Panc1 (cell line): ENCODE measurements at regions not wholly inside any gene's neighbourhood (a gene's known extent, or its start where the extent isn't known, plus 50 kb on each side); places are given as distances from the start of the nearest gene placed in this dataset.

ENCODE experiments used
- ATAC-seq: fragments of 200-7000 bp; cut with Tn5 transposase; 2 replicates; pipeline ENCODE4 v1.9.1; 2020; ENCODE audit warnings: mild to moderate bottlenecking, moderate library complexity
- BruUV-seq: library from RNA; stranded (reverse); fragments of 400-500 nt; replicated peaks from 2 replicates; lab custom pipeline; 2021; lab: Mats Ljungman, UMichigan
- CTCF ChIA-PET: fragments of 300-600 bp; sonication (Branson Sonifier 250); formaldehyde crosslinking; loops from one replicate; lab custom pipeline; 2022; ENCODE audit warnings: antibody characterized with exemption; lab: Charles Lee
- POLR2A ChIA-PET: fragments of 300-600 bp; sonication (Branson Sonifier 250); formaldehyde crosslinking; loops from one replicate; lab custom pipeline; 2022; ENCODE audit warnings: antibody characterized with exemption; lab: Charles Lee
- DNase-seq: peaks from one replicate; pipeline ENCODE4 v3.0.0-alpha.2; 2010; ENCODE audit warnings: low read depth, low spot score
- H3K27ac ChIP-seq: 2 replicates; pipeline ENCODE4 v1.5.1; 2011; ENCODE audit warnings: mild to moderate bottlenecking, low read length, inconsistent platforms
- H3K27me3 ChIP-seq: fragments of 200-500 bp; sonication (Bioruptor generic); 2 replicates; pipeline ENCODE4 v1.6.0; 2014; ENCODE audit warnings: low read length, inconsistent platforms; ENCODE audit not compliant: control insufficient read depth, insufficient read depth
- H3K36me3 ChIP-seq: fragments of 200-500 bp; sonication (Bioruptor generic); 2 replicates; pipeline ENCODE4 v1.5.1; 2014; ENCODE audit warnings: inconsistent platforms, mild to moderate bottlenecking, low read length, moderate library complexity; ENCODE audit not compliant: control insufficient read depth, insufficient read depth
- H3K4me1 ChIP-seq: 2 replicates; pipeline ENCODE4 v1.5.1; 2011; ENCODE audit warnings: inconsistent platforms, mild to moderate bottlenecking, low read length, moderate library complexity; ENCODE audit not compliant: control insufficient read depth, insufficient read depth
- H3K4me3 ChIP-seq, 2 experiments: 2 replicates each; pipeline ENCODE4 v1.5.1; 2011 to 2012; ENCODE audit warnings: low read depth in 2 of 2, low read length in 2 of 2, mild to moderate bottlenecking in 2 of 2, inconsistent platforms in 1 of 2, moderate library complexity in 1 of 2
- H3K9me3 ChIP-seq: fragments of 200-500 bp; sonication (Bioruptor generic); 2 replicates; pipeline ENCODE4 v1.5.1; 2014; ENCODE audit warnings: low read depth, mild to moderate bottlenecking, inconsistent platforms, low read length, moderate library complexity; ENCODE audit not compliant: control insufficient read depth, insufficient read depth
- POLR2AphosphoS5 ChIP-seq: IDR thresholded peaks from 2 replicates; pipeline ENCODE4 v1.6.1; 2012; ENCODE audit warnings: mild to moderate bottlenecking, low read depth, low read length, moderate library complexity
- REST ChIP-seq, 2 experiments: IDR thresholded peaks; 2 replicates each; pipeline ENCODE4 v1.6.1; 2011 to 2012; ENCODE audit warnings: low read depth in 2 of 2, control low read depth in 1 of 2, low read length in 1 of 2, mild to moderate bottlenecking in 1 of 2, moderate library complexity in 1 of 2; ENCODE audit not compliant: insufficient read depth in 1 of 2
- SIN3A ChIP-seq: IDR thresholded peaks from 2 replicates; pipeline ENCODE4 v1.6.1; 2012; ENCODE audit warnings: low read depth, mild to moderate bottlenecking, low read length, moderate library complexity, borderline replicate concordance; ENCODE audit not compliant: insufficient read depth
- TCF7L2 ChIP-seq: IDR thresholded peaks from 2 replicates; pipeline ENCODE4 v1.6.1; 2011; ENCODE audit warnings: mild to moderate bottlenecking, low read depth, low read length, inconsistent platforms
- in situ Hi-C: cut with HindIII; loops from 2 replicates; pipeline ENCODE4 v1.10.0; 2016; ENCODE audit warnings: low sequenced_read_pairs, low pct_unique_long_range_greater_than_20kb
- intact Hi-C: fragments of 100-400 bp; cut with micrococcal nuclease; formaldehyde crosslinking; loops from one replicate; pipeline ENCODE4 v1.10.0; 2022; ENCODE audit not compliant: unreplicated experiment
- TF ChIP-seq, protein P1 (sequence below): fragments of 450-650 bp; IDR thresholded peaks from 2 replicates; pipeline ENCODE4 v1.5.1; 2017; ENCODE audit warnings: mild to moderate bottlenecking

DNA sequence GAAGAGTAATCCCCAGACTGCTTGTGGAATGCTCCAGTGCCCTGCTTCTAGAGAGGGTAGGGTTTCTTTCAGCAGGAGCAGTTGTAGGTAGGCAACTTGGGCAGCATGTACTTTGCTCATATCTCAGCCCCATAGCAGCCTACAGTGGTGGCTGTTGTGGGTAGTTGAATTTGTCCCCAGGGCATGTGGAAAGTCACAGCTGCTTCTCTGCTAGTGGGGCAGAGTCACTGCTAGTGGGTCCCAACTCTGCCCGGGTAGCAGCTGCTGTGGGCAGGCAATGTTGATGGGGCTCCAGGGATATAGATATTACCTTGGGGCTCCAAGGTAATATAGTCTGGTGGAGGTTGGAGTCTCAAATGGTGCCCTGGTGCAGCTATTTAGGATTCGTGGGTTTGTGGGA is 174.5 kb downstream of the OTOL1 start:
- intact Hi-C loops (no loop called here), in situ Hi-C loops (no loop called here)
- no peaks in the 10 kb centered on the region for H3K36me3 ChIP-seq
- no peak overlapping the region for H3K27ac ChIP-seq
- CTCF ChIA-PET: no interaction called here
- no peak overlapping the region for H3K4me3 ChIP-seq
- H3K9me3 ChIP-seq: no peaks in the 10 kb centered on the region
- H3K27me3 ChIP-seq: no peaks in the 10 kb centered on the region
- H3K4me1 ChIP-seq: no peaks in the 10 kb centered on the region
- BruUV-seq: no TSS peak
- no peak for ATAC-seq
- POLR2A ChIA-PET: no interaction called here
- DNase-seq: no peak
- no peak for TF ChIP-seq REST (IDR thresholded peaks at IDR 0.05; ENCODE audit: insufficient read depth in 1 of 2, low read depth in 2 of 2, low read length in 1 of 2)
- TF ChIP-seq, protein P1, sequence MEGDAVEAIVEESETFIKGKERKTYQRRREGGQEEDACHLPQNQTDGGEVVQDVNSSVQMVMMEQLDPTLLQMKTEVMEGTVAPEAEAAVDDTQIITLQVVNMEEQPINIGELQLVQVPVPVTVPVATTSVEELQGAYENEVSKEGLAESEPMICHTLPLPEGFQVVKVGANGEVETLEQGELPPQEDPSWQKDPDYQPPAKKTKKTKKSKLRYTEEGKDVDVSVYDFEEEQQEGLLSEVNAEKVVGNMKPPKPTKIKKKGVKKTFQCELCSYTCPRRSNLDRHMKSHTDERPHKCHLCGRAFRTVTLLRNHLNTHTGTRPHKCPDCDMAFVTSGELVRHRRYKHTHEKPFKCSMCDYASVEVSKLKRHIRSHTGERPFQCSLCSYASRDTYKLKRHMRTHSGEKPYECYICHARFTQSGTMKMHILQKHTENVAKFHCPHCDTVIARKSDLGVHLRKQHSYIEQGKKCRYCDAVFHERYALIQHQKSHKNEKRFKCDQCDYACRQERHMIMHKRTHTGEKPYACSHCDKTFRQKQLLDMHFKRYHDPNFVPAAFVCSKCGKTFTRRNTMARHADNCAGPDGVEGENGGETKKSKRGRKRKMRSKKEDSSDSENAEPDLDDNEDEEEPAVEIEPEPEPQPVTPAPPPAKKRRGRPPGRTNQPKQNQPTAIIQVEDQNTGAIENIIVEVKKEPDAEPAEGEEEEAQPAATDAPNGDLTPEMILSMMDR: no peak
- TF ChIP-seq POLR2AphosphoS5: no peak
- TF ChIP-seq SIN3A: no peak
- no peak for TF ChIP-seq TCF7L2

- peaks cover 2% of the 10 kb centered on the region; the same call in 1 of the 2 replicates for H3K27me3 ChIP-seq
- H3K27ac ChIP-seq: no peak overlapping the region
- H3K4me1 ChIP-seq: no peaks in the 10 kb centered on the region
- DNase-seq: no peak
- ChIA-PET CTCF (no interaction called here), POLR2A (no interaction called here)
- H3K4me3 ChIP-seq: no peak overlapping the region
- TF ChIP-seq REST (IDR thresholded peaks at IDR 0.05; ENCODE audit: insufficient read depth in 1 of 2, low read depth in 2 of 2, low read length in 1 of 2): no peak
- TF ChIP-seq POLR2AphosphoS5: no peak
- intact Hi-C loops: no loop called here
- H3K36me3 ChIP-seq: no peaks in the 10 kb centered on the region
- no TSS peak for BruUV-seq
- no peak for ATAC-seq
- in situ Hi-C loops: no loop called here
- no peaks in the 10 kb centered on the region for H3K9me3 ChIP-seq
Observed at GRCh38 chr3:161672478-161672877, 175.9 kb downstream of the OTOL1 start.
